GM19025 (cell line): ENCODE measurements at regions not wholly inside any gene's neighbourhood (a gene's known extent, or its start where the extent isn't known, plus 50 kb on each side); places are given as distances from the start of the nearest gene placed in this dataset.
"Not testable (repeated sequence)": the region's sequence is repeated elsewhere in the genome, so short reads cannot be mapped to it uniquely, and the experiment has no call there.

Source experiments
- ATAC-seq: cut with Tn5 transposase; IDR thresholded peaks from one replicate; pipeline ENCODE4 v1.9.1; 2021; ENCODE audit warnings: mild to moderate bottlenecking, low read depth, moderate library complexity; ENCODE audit not compliant: unreplicated experiment

GRCh38 chr2:19207452-19207851 is 151.0 kb downstream of the OSR1 start:
- no peak for ATAC-seq

DNA sequence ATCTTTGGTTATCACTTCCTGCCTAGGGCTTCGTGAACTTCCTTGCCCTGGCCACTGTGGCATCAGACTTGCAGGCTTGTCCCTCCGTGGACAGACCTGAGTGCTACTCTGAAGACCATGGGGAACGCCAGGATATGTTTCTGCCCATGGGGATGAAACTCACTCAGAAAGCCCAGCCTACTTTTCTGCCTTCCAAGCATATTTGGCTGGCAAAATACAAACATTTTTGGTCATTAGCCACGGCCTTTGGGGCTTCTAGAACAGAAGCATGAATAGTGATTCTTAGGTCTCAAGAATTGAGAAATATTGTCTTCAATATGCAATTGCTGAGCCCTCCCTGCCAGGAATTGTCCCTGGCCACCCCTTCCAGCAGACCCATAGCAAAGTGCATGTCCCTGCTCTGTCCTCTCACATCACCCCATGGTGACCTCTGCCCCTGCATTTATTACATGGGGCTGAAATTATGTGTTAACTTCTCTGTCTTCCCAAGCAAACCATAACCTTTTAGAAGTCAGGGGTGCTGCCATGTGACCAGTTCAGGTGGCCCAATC is 152.4 kb downstream of the OSR1 start:
- no peak for ATAC-seq

DNA sequence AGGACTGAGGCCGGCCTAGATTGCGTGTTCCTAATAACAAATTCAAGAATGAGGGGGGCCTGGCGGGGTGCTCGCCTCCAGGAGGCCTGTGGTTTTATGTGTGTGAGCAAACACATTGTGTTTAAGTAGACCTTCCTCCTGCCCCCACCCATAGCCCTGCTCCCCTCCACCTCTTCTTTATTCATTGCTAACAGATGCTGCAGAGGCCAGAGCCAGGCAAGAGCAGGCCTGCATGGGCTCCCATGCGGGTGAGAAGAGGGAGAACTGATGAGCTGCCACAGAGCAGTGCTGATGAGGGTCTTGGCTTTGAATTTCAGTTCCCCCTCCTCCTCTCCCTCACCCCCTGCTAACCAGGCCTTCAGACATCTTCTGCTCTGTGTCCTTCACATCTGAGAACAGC is 154.6 kb downstream of the OSR1 start:
- ATAC-seq, result no peak

DNA sequence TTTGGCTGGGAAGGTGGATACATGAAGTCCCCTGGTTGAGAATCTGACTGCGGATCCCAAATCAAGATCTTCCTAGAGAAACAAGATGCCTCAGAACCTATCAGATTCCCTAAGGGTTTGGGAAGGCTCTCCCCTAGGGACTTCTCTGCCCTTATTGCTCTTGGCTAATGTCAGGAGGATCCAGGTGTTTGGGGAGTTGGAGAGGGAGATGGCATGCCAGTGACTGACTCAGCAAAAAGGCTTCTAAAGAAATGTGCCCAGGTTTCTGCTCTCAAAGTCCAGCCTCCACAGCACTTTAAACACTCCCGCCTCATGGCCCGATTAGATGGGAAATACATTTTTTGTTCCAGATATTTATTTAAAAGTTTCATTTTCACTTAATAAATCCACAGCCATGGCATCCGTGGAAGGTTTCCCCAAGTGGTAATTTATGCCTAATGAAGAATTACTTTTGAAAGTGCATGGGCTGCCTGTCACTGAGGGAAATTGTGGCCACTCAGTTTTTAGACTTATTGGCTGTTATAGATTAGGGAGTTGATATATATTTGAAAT is 156.4 kb downstream of the OSR1 start:
- ATAC-seq, result no peak

- no peak for ATAC-seq
Observed at GRCh38 chr2:19198381-19198780, 160.0 kb downstream of the OSR1 start.

GRCh38 chr2:19195661-19196060 is 162.8 kb downstream of the OSR1 start:
- ATAC-seq, result no peak

DNA sequence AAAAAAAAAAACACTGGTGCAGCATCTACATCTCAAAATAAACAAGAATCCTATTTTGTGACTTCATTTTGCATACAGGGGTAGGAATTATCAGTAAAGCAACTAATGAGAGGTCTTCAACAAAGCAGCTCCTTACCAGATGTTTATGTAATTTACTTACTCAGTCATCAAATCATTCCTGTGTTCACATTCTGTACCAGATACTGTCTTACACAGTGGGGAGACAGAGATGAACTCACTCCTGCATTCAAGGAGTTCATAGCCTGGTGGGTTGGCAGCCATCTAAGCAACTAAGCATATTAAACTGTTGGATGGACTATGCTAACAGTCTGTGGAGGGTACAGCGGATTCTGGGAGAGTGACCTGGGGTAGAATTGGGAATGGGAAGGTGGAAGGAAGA is 169.0 kb downstream of the OSR1 start:
- no peak for ATAC-seq

DNA sequence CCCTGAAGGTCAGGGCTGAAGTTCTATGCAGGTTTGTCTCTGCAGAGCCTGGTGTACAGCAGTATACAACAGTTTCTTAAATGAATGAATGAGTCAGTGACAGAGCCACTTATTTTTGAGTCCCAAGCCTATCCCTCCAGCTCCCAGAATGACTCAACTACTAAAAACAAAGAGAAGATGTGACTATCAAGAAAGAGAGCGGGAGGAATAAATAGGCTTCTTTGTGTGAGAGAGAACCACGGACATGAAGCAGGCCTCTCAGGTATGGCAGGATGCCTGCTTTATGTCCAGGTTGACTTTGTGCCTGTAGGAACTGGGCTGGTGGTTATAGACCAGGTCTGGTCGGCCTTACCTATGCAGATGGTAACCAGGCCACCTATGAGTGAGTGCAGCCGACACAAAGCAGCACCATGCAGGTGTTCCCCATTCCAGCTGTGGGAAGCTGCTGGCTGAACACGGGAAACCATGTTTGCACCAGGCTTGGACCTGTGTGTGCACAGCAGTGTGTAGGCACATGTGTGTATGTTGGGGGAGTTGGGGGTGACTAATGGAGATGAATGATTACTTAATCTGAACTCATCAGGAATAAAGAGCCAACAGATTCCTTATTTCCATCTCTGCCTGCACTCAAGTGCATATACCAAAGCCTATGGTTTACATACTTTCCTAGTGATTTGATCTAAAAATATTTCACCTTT is 171.0 kb downstream of the OSR1 start:
- no peak for ATAC-seq

DNA sequence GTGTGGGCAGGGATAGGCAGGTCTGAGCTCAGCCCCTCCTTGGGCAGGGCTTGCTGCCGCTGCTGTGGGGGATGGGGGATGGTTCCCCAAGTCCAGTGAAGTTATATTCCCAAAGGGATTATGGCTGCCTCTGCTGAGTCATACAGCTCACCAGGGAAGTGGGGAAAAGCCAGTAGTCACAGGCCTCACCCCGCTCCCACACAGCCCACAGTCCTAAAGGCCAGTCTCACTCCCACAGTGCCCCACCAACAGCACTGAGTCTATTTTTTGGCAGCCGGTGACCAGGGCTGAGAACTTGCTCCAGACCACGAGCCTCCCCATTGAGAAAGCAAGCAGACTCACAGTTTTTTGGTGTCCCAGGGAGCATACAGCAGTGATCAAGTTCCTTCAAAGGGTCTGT is 173.3 kb downstream of the OSR1 start:
- no peak for ATAC-seq

GRCh38 chr2:19178175-19178574 is 180.2 kb downstream of the OSR1 start:
- ATAC-seq, result no peak

DNA sequence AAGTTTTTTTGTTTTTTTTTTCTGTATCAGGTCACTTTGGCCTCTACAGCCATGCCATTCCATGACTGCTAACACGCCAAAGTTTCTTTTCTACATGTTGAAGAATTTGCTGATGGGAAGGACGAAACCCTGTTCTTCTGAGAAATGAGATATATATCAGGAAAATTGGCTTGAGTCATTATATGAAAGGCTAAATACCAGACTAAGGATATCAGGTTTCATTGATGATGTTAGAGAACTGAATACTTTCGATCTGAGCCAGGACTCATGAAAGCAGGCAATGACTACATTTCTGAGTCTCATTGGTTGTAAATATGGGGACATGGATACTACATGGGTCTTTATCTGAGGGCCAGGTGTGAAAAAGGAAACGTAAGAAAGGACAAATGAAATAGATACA is 181.4 kb downstream of the OSR1 start:
- no peak for ATAC-seq

GRCh38 chr2:19176172-19176852 is 182.1 kb downstream of the OSR1 start:
- ATAC-seq, result no peak

DNA sequence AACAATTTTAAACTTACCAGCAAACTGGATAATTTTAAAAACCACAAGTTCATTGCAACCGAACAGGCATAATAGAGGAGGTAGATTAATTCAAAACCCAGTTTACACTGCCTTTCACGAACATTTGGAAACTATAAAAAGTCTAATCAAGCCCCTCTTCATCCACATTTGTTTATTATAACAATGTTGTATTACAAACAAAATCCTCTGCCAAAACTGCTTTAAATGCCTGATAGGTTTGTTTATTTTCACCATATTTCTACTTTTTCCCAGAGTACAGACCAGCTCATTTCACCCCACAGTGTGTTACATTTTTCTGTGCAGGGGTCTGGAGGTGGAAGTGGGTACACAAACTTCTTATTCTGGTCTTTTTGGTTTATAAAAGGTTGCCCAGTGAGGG is 184.2 kb downstream of the OSR1 start:
- ATAC-seq, result no peak

- ATAC-seq, result no peak
Observed at GRCh38 chr2:19171409-19171808, 187.0 kb downstream of the OSR1 start.

DNA sequence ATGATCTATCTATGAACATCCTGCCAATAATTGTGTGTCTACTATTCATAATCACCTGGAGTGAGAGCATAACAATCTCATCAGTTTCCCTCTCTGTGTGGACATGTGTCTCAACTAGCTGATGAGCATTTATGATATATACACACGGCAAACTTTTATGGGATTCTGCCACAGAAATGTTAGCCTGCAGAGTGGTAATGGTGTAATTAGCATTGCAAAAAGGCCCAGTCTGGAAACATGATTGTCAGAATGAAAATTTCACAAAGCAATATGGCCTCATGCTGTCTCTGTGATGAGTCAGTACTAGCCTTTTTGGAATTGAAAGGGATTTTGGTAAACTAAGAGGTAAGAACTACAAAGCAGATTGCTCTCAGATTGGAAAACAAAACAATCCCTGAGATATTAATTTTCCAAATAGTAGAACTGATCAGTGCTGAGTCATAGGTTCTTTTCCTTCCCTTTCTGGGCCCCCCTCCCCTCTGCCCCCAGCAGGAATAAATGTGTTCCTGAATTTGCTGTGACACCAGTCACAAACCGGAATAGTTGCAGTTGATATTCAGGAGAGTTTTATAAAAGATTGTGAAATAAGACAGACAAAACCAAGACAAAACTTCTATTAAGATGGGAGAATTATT is 189.2 kb downstream of the OSR1 start:
- no peak for ATAC-seq

- ATAC-seq, result not testable (repeated sequence)
Observed at GRCh38 chr2:19164099-19164498, 194.3 kb downstream of the OSR1 start.

- no peak for ATAC-seq
Observed at GRCh38 chr2:19158896-19159295, 199.5 kb downstream of the OSR1 start.

DNA sequence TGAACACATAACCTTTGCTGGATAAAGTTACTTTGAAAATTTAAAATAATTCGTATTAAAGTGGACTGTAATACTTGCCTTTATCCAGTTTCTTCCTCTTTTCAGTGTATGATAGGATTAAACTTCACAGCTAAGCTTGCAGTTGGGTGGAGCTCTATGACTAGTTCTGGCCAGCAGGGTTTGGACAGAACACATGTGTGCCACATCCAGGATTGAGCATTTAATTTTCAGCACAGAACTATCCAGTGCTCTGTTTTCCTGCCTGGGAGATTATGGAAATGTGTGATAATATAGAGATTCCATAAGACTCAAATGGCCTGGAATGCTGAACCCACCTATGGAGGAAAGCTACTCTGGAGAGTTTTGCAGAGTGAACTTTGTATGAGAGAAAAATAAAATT is 200.2 kb downstream of the OSR1 start:
- no peak for ATAC-seq

DNA sequence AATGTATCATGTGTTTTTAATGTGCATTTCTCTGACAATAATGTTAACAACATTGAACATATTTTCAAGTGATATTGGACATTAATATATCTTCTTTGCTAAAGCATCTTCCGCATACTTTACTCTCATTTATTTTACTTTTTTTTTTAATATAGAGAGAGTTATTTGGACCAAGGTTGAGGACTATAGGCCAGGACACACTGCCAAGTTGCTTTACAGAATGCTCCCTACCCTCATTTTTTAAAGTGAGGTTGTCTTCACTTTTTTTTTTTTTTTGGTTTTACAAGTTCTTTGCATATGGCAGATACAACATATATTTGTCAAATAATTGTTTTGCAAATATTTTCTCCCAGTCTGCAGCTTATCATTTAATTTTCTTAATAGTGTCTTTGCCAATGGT is 201.8 kb downstream of the OSR1 start:
- no peak for ATAC-seq

- no peak for ATAC-seq
Observed at GRCh38 chr2:19150726-19151125, 207.7 kb downstream of the OSR1 start.

DNA sequence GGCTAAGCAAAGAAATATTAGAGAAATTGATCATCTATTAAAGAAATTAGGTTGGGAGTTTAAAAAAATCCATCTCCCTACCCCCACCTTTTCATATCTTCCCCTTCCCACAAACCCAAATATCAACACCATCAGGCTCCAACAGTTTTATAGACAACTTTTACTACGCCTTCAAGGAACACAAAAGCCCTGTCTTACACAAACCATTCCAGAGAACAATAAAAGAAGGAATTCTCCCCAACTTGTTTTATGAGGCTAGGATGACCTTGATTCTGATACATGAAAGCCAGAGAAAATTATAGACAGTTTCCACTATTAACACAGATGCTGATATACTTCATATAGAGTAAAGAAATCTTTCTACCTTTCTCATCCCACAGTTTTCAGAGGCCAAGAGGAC is 211.6 kb downstream of the OSR1 start:
- no peak for ATAC-seq
